ENCODE measurements at regions not wholly inside any gene's neighbourhood (a gene's known extent, or its start where the extent isn't known, plus 50 kb on each side); places are given as distances from the start of the nearest gene placed in this dataset.
"Not testable (repeated sequence)": the region's sequence is repeated elsewhere in the genome, so short reads cannot be mapped to it uniquely, and the experiment has no call there.

- no peak for DNase-seq (ENCODE audit: low read depth)
Measured at GRCh38 chr6:112581015-112581414, 233.9 kb downstream of the RFPL4B start.

- DNase-seq (ENCODE audit: low read depth), result no peak
Measured at GRCh38 chr6:112590326-112590725, 243.2 kb downstream of the RFPL4B start.

- DNase-seq (ENCODE audit: low read depth), result no peak
Measured at GRCh38 chr6:112591329-112591728, 244.2 kb downstream of the RFPL4B start.

GRCh38 chr6:112592159-112592558 lies 245.0 kb downstream of the RFPL4B start:
- no peak for DNase-seq (ENCODE audit: low read depth)

- DNase-seq (ENCODE audit: low read depth), result no peak
Measured at GRCh38 chr6:112594886-112595594, 247.9 kb downstream of the RFPL4B start.

GRCh38 chr6:112595841-112596240 lies 248.7 kb downstream of the RFPL4B start:
- DNase-seq (ENCODE audit: low read depth), result no peak

- DNase-seq (ENCODE audit: low read depth), result no peak
Measured at GRCh38 chr6:112597176-112597575, 250.0 kb downstream of the RFPL4B start.

- no peak for DNase-seq (ENCODE audit: low read depth)
Measured at GRCh38 chr6:112600168-112600567, 253.0 kb downstream of the RFPL4B start.

GRCh38 chr6:112603726-112604125 lies 256.6 kb downstream of the RFPL4B start:
- no peak for DNase-seq (ENCODE audit: low read depth)

- no peak for DNase-seq (ENCODE audit: low read depth)
Measured at GRCh38 chr6:112606656-112607435, 259.7 kb downstream of the RFPL4B start.

- DNase-seq (ENCODE audit: low read depth), result not testable (repeated sequence)
Measured at GRCh38 chr6:112608925-112609324, 261.8 kb downstream of the RFPL4B start.

- DNase-seq (ENCODE audit: low read depth), result no peak
Measured at GRCh38 chr6:112613410-112613809, 266.3 kb downstream of the RFPL4B start.

- no peak for DNase-seq (ENCODE audit: low read depth)
Measured at GRCh38 chr6:112618849-112619248, 271.7 kb downstream of the RFPL4B start.

GRCh38 chr6:112620812-112621569 lies 273.9 kb downstream of the RFPL4B start:
- DNase-seq (ENCODE audit: low read depth), result no peak

GRCh38 chr6:112622036-112622435 lies 274.9 kb downstream of the RFPL4B start:
- DNase-seq (ENCODE audit: low read depth), result no peak

- DNase-seq (ENCODE audit: low read depth), result no peak
Measured at GRCh38 chr6:112626468-112627082, 279.4 kb downstream of the RFPL4B start.

GRCh38 chr6:112634376-112634775 lies 287.2 kb downstream of the RFPL4B start:
- DNase-seq (ENCODE audit: low read depth), result no peak

- no peak for DNase-seq (ENCODE audit: low read depth)
Measured at GRCh38 chr6:112636650-112637262, 289.6 kb downstream of the RFPL4B start.

- no peak for DNase-seq (ENCODE audit: low read depth)
Measured at GRCh38 chr6:112639391-112639831, 292.3 kb downstream of the RFPL4B start.

- no peak for DNase-seq (ENCODE audit: low read depth)
Measured at GRCh38 chr6:112640891-112641290, 293.8 kb downstream of the RFPL4B start.

- DNase-seq (ENCODE audit: low read depth), result no peak
Measured at GRCh38 chr6:112649853-112650252, 302.7 kb downstream of the RFPL4B start.

GRCh38 chr6:112651239-112651638 lies 304.1 kb downstream of the RFPL4B start:
- DNase-seq (ENCODE audit: low read depth), result no peak
